Astrocyte (in vitro differentiated cells and primary cell): ENCODE measurements at regions not wholly inside any gene's neighbourhood (a gene's known extent, or its start where the extent isn't known, plus 50 kb on each side); places are given as distances from the start of the nearest gene placed in this dataset.

ENCODE experiments used
- CTCF ChIP-seq: IDR thresholded peaks from 2 replicates; pipeline ENCODE4 v1.5.1; 2011; ENCODE audit warnings: low read depth, mild to moderate bottlenecking, inconsistent platforms, low read length, moderate library complexity; ENCODE audit not compliant: insufficient read depth
- EZH2 ChIP-seq: IDR thresholded peaks from 2 replicates; pipeline ENCODE4 v1.6.1; 2012; ENCODE audit warnings: mild to moderate bottlenecking, low read length, inconsistent platforms; ENCODE audit not compliant: insufficient read depth

- TF ChIP-seq CTCF: no peak
- TF ChIP-seq EZH2: no peak
Measured at GRCh38 chr20:16220826-16221225, 352.4 kb downstream of the KIF16B start.
